CD14-positive monocyte (primary cell): ENCODE measurements at regions not wholly inside any gene's neighbourhood (a gene's known extent, or its start where the extent isn't known, plus 50 kb on each side); places are given as distances from the start of the nearest gene placed in this dataset.

Experiments used
- DNase-seq, 3 donors: peaks; one replicate each; pipeline ENCODE4 v3.0.0-alpha.2; 2011 to 2022
- H2AFZ ChIP-seq: 2 replicates; pipeline ENCODE4 v1.6.0; 2012; ENCODE audit warnings: mild to moderate bottlenecking, low read depth, low read length, inconsistent platforms; ENCODE audit not compliant: insufficient read depth, poor library complexity, severe bottlenecking
- H3K27ac ChIP-seq, 2 donors: 1 replicate in 1 of 2; 2 replicates in 1 of 2; pipeline ENCODE4 v1.5.1; 2012 to 2013; ENCODE audit warnings: low read length in 2 of 2, control low read depth in 1 of 2, inconsistent platforms in 1 of 2, low read depth in 1 of 2, mild to moderate bottlenecking in 1 of 2
- H3K27me3 ChIP-seq, 2 donors: one replicate each; pipeline versions ENCODE4 v1.6.0 to v1.6.1; 2011 to 2013; ENCODE audit warnings: low read length in 2 of 2; ENCODE audit not compliant: control insufficient read depth in 2 of 2, insufficient read depth in 2 of 2
- H3K36me3 ChIP-seq, 2 donors: replicated peaks in 1 of 2; 1 replicate in 1 of 2; 2 replicates in 1 of 2; pipeline versions ENCODE4 v1.5.1 to v1.6.1; 2012 to 2013; ENCODE audit warnings: low read length in 2 of 2, control low read depth in 1 of 2, inconsistent platforms in 1 of 2, mild to moderate bottlenecking in 1 of 2; ENCODE audit not compliant: insufficient read depth in 2 of 2, control insufficient read depth in 1 of 2
- H3K4me1 ChIP-seq, 2 donors: 1 replicate in 1 of 2; 2 replicates in 1 of 2; pipeline versions ENCODE4 v1.5.1 to v1.6.1; 2012 to 2013; ENCODE audit warnings: low read length in 2 of 2, control low read depth in 1 of 2, inconsistent platforms in 1 of 2, mild to moderate bottlenecking in 1 of 2, moderate library complexity in 1 of 2; ENCODE audit not compliant: insufficient read depth in 2 of 2, control insufficient read depth in 1 of 2
- H3K4me2 ChIP-seq: replicated peaks from 2 replicates; pipeline ENCODE3; 2012; ENCODE audit warnings: low read length, moderate library complexity, mild to moderate bottlenecking; ENCODE audit not compliant: poor library complexity, severe bottlenecking; ENCODE audit errors: extremely low read depth
- H3K4me3 ChIP-seq, 3 experiments: fragments of 200-600 bp in 1 of 3; sonication (generic) in 1 of 3; replicated peaks in 1 of 3; 1 replicate in 2 of 3; 2 replicates in 1 of 3; pipeline ENCODE4 v1.5.1; 2011 to 2013; ENCODE audit warnings: low read length in 3 of 3, mild to moderate bottlenecking in 3 of 3, control low read depth in 2 of 3, low read depth in 2 of 3, inconsistent platforms in 1 of 3, moderate library complexity in 1 of 3
- H3K79me2 ChIP-seq: 2 replicates; pipeline ENCODE4 v1.6.0; 2012; ENCODE audit warnings: mild to moderate bottlenecking, control low read depth, inconsistent platforms, low read length, moderate library complexity; ENCODE audit not compliant: insufficient read depth
- H3K9ac ChIP-seq: 2 replicates; pipeline ENCODE4 v1.6.0; 2017; ENCODE audit warnings: low read length, mild to moderate bottlenecking; ENCODE audit not compliant: insufficient read depth, poor library complexity, severe bottlenecking
- H3K9me3 ChIP-seq, 2 donors: replicated peaks in 1 of 2; 1 replicate in 1 of 2; 2 replicates in 1 of 2; pipeline versions ENCODE4 v1.5.1 to v1.6.1; 2012 to 2013; ENCODE audit warnings: low read length in 2 of 2, control low read depth in 1 of 2; ENCODE audit not compliant: control insufficient read depth in 1 of 2, insufficient read depth in 1 of 2
- H4K20me1 ChIP-seq: 2 replicates; pipeline ENCODE4 v1.6.0; 2012; ENCODE audit warnings: mild to moderate bottlenecking, low read length, control low read depth, moderate library complexity; ENCODE audit not compliant: insufficient read depth
- H3K27ac Mint-ChIP-seq, 7 donors: one replicate each; pipeline ENCODE4 v1.8.0; 2020; ENCODE audit warnings: mild to moderate bottlenecking in 7 of 7, mixed read lengths in 7 of 7, moderate library complexity in 6 of 7, inconsistent platforms in 2 of 7
- H3K27me3 Mint-ChIP-seq, 3 donors: one replicate each; pipeline ENCODE4 v1.8.0; 2021 to 2022; ENCODE audit warnings: low read depth in 3 of 3, mild to moderate bottlenecking in 3 of 3, mixed read lengths in 3 of 3, moderate library complexity in 3 of 3, inconsistent platforms in 1 of 3
- H3K36me3 Mint-ChIP-seq, 2 donors: one replicate each; pipeline ENCODE4 v1.8.0; 2020; ENCODE audit warnings: mixed read lengths in 2 of 2, inconsistent platforms in 1 of 2, mild to moderate bottlenecking in 1 of 2
- H3K4me1 Mint-ChIP-seq: one replicate; pipeline ENCODE4 v1.8.0; 2020; ENCODE audit warnings: mild to moderate bottlenecking, mixed read lengths
- H3K4me3 Mint-ChIP-seq, 2 donors: one replicate each; pipeline ENCODE4 v1.8.0; 2020; ENCODE audit warnings: mild to moderate bottlenecking in 2 of 2, mixed read lengths in 2 of 2, moderate library complexity in 1 of 2
- H3K9me3 Mint-ChIP-seq, 7 donors: one replicate each; pipeline ENCODE4 v1.8.0; 2020 to 2022; ENCODE audit warnings: mixed read lengths in 7 of 7, mild to moderate bottlenecking in 6 of 7, moderate library complexity in 6 of 7, inconsistent platforms in 2 of 7
- WGBS: methylation state at CpG from one replicate; pipeline ENCODE4 v1.1.5; 2013; ENCODE audit warnings: missing lambda C conversion rate; ENCODE audit not compliant: insufficient coverage; 5-methylcytosine and 5-hydroxymethylcytosine counted together
- intact Hi-C, 2 donors: fragments of 100-400 bp; cut with micrococcal nuclease; formaldehyde crosslinking; loops; one replicate each; pipeline versions ENCODE4 v1.15.0 to v1.15.1; 2023
- TF ChIP-seq, protein P1 (sequence below): fragments of 200-600 bp; IDR thresholded peaks from one replicate; pipeline ENCODE4 v1.8.0; 2022; ENCODE audit warnings: antibody characterized with exemption, mild to moderate bottlenecking

DNA sequence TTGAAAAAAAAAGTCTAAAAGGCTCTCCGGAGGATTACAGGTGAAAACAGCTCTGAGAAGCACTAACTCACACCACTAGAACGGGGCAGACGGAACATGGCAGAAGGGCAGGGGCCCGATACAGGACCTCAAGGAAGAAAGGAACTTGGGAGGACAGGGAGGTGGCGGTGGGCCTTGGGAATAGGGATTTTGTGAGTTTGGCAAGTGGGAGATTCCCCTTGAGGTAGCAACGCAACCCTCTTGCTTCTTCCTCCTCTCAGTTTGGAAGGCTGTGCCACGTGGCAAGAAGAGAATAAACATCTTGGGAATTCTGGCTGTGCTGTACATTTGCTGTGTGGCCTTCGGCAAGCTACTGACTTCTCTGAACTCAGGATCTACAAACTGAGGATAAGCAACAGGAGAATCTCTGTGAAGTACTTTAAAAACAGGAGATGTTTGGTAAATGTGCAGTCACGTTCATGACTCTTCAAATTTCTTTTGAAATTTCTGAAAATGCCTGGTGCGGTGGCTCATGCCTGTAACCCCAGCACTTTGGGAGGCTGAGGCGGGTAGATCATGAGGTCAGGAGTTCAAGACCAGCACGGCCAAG lies 220.8 kb downstream of the BCAS1 start:
- H3K36me3 ChIP-seq, result no peaks in the 10 kb centered on the region
- peaks cover 0 to 2% (median 0%) of the 10 kb centered on the region in 3 donors for H3K27me3 Mint-ChIP-seq
- H3K9ac ChIP-seq, result no peak overlapping the region
- no peak overlapping the region for H3K27ac ChIP-seq
- peaks cover 0 to 2% of the 10 kb centered on the region in 2 donors for H3K36me3 Mint-ChIP-seq
- H3K4me2 ChIP-seq, result no peak overlapping the region
- no peak overlapping the region for H3K4me3 ChIP-seq
- H3K4me1 ChIP-seq, result peaks cover 30 to 54% of the 10 kb centered on the region in 2 donors
- no peaks in the 10 kb centered on the region for H3K27me3 ChIP-seq
- H3K79me2 ChIP-seq, result no peaks in the 10 kb centered on the region
- H3K9me3 Mint-ChIP-seq, result peaks cover 0 to 2% (median 0%) of the 10 kb centered on the region in 7 donors
- TF ChIP-seq, protein P1, sequence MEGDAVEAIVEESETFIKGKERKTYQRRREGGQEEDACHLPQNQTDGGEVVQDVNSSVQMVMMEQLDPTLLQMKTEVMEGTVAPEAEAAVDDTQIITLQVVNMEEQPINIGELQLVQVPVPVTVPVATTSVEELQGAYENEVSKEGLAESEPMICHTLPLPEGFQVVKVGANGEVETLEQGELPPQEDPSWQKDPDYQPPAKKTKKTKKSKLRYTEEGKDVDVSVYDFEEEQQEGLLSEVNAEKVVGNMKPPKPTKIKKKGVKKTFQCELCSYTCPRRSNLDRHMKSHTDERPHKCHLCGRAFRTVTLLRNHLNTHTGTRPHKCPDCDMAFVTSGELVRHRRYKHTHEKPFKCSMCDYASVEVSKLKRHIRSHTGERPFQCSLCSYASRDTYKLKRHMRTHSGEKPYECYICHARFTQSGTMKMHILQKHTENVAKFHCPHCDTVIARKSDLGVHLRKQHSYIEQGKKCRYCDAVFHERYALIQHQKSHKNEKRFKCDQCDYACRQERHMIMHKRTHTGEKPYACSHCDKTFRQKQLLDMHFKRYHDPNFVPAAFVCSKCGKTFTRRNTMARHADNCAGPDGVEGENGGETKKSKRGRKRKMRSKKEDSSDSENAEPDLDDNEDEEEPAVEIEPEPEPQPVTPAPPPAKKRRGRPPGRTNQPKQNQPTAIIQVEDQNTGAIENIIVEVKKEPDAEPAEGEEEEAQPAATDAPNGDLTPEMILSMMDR, result no peak
- H2AFZ ChIP-seq, result no peak overlapping the region
- no peaks in the 10 kb centered on the region for H4K20me1 ChIP-seq
- intact Hi-C loops, result loop anchor here (5.0 to 10.0 kb wide), 2 partner anchors 73 to 85 kb away; no protein-coding TSS in a partner anchor
- peak overlapping the region in 4 of 7 donors; percentile 19 to 87 (median 64) for H3K27ac Mint-ChIP-seq
- whole genome bisulfite sequencing, result 90% methylated on average over 6 of the region's 12 CpGs
- H3K4me3 Mint-ChIP-seq, result no peak overlapping the region
- H3K4me1 Mint-ChIP-seq, result peaks cover 48% of the 10 kb centered on the region
- H3K9me3 ChIP-seq, result no peaks in the 10 kb centered on the region
- DNase-seq, result no peak

DNA sequence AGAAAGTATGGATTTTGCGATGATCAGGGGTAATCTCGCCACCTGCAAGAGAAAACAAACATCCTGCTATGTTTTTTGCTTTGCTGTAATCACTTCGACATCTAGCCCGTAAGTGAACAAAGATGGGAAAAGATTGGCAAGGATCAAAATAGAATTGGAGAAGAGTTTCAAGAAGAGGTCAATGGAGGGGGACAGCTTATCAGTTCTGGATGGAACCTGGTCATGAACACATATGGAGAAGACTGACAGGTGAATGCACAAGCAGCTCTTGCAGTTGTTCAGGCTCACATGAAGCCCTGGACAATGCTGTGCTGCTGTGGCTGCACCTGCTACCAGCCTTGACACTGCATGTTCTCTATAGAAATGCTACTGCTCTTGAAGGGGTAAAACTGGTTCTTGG lies 222.1 kb downstream of the BCAS1 start:
- 90% methylated on average over 4 of the region's 4 CpGs for whole genome bisulfite sequencing
- Mint-ChIP-seq H3K27ac (peak overlapping the region; percentile 87 to 95 (median 92)), H3K9me3 (peaks cover 0 to 2% (median 0%) of the 10 kb centered on the region in 7 donors), H3K4me3 (no peak overlapping the region), H3K4me1 (peaks cover 53% of the 10 kb centered on the region), H3K36me3 (peaks cover 0 to 2% of the 10 kb centered on the region in 2 donors), H3K27me3 (peaks cover 0 to under 1% (median 0%) of the 10 kb centered on the region in 3 donors)
- TF ChIP-seq, protein P1, result no peak
- Histone ChIP-seq H3K9me3 (no peaks in the 10 kb centered on the region), H3K27me3 (no peaks in the 10 kb centered on the region), H4K20me1 (no peaks in the 10 kb centered on the region), H3K9ac (no peak overlapping the region), H3K4me2 (peak overlapping the region; percentile 75), H3K4me3 (peak overlapping the region in 1 of 3 experiments; percentile 63), H2AFZ (no peak overlapping the region), H3K4me1 (peaks cover 35 to 61% of the 10 kb centered on the region in 2 donors), H3K79me2 (no peaks in the 10 kb centered on the region), H3K27ac (peak overlapping the region in 1 of 2 donors; percentile 90), H3K36me3 (no peaks in the 10 kb centered on the region)
- intact Hi-C loops, result loop anchor here (5.0 to 10.0 kb wide), 2 partner anchors 74 to 86 kb away; no protein-coding TSS in a partner anchor
- DNase-seq, result no peak
